GM12878 (cell line): ENCODE measurements at regions not wholly inside any gene's neighbourhood (a gene's known extent, or its start where the extent isn't known, plus 50 kb on each side); places are given as distances from the start of the nearest gene placed in this dataset.

Experiments
- ATAC-seq: fragments of 200-7000 bp; cut with Tn5 transposase; 3 replicates; pipeline ENCODE4 v1.9.1; 2020; ENCODE audit warnings: mild to moderate bottlenecking, moderate library complexity
- BruUV-seq: library from RNA; stranded (reverse); fragments of 400-500 nt; replicated peaks from 2 replicates; lab custom pipeline; 2021; lab: Mats Ljungman, UMichigan
- CTCF ChIA-PET: fragments of 300-600 bp; sonication (Branson Sonifier 250); formaldehyde crosslinking; extraction: SDS; loops from one replicate; lab custom pipeline; 2021; ENCODE audit warnings: inconsistent platforms; lab: Yijun Ruan, JAX
- POLR2A ChIA-PET: fragments of 350-600 bp; formaldehyde crosslinking; extraction: SDS; loops from one replicate; lab custom pipeline; 2021; ENCODE audit warnings: inconsistent platforms; lab: Charles Lee
- RAD21 ChIA-PET: fragments of 300-600 bp; sonication (Branson Sonifier 250); formaldehyde crosslinking; loops from one replicate; lab custom pipeline; 2023; ENCODE audit warnings: antibody characterized with exemption; ENCODE audit not compliant: unreplicated experiment; lab: Charles Lee
- SMC1A ChIA-PET: fragments of 300-600 bp; sonication (Branson Sonifier 250); formaldehyde crosslinking; loops from one replicate; lab custom pipeline; 2023; ENCODE audit not compliant: unreplicated experiment, uncharacterized antibody; lab: Charles Lee
- DNase-seq: peaks from one replicate; pipeline ENCODE4 v3.0.0-alpha.2; 2011; ENCODE audit warnings: low read depth, low spot score
- FAIRE-seq: peaks from 3 replicates; lab custom pipeline; 2011; peaks lifted over from hg19 to GRCh38; lab: Jason Lieb, UNC
- H2AFZ ChIP-seq: 2 replicates; pipeline ENCODE4 v1.6.0; 2011; ENCODE audit warnings: low read depth, low read length, control low read depth; ENCODE audit not compliant: control insufficient read depth
- H3K27ac ChIP-seq: 2 replicates; pipeline ENCODE4 v1.5.1; 2011; ENCODE audit warnings: control low read depth; ENCODE audit not compliant: control insufficient read depth, insufficient read depth
- H3K27me3 ChIP-seq, 2 experiments: replicated peaks in 1 of 2; 2 replicates each; pipeline versions ENCODE4 v1.6.0 to v1.6.1; 2011; ENCODE audit warnings: low read length in 1 of 2; ENCODE audit not compliant: control insufficient read depth in 2 of 2, insufficient read depth in 2 of 2
- H3K36me3 ChIP-seq, 2 experiments: 2 replicates each; pipeline ENCODE4 v1.5.1; 2011; ENCODE audit warnings: low read length in 1 of 2; ENCODE audit not compliant: control insufficient read depth in 2 of 2, insufficient read depth in 2 of 2
- H3K4me1 ChIP-seq: 2 replicates; pipeline ENCODE4 v1.6.1; 2011; ENCODE audit warnings: mild to moderate bottlenecking, low read length, moderate library complexity, mixed read lengths; ENCODE audit not compliant: control insufficient read depth, insufficient read depth
- H3K4me2 ChIP-seq: 2 replicates; pipeline ENCODE4 v1.6.0; 2011; ENCODE audit warnings: control low read depth; ENCODE audit not compliant: control insufficient read depth, insufficient read depth
- H3K4me3 ChIP-seq: fragments of 200-600 bp; sonication (generic); 2 replicates; pipeline ENCODE4 v1.5.1; 2016
- H3K79me2 ChIP-seq: 2 replicates; pipeline ENCODE4 v1.6.0; 2011; ENCODE audit warnings: low read length; ENCODE audit not compliant: control insufficient read depth, insufficient read depth
- H3K9ac ChIP-seq: 2 replicates; pipeline ENCODE4 v1.8.0; 2011; ENCODE audit warnings: low read length, control low read depth, mixed read lengths; ENCODE audit not compliant: control insufficient read depth, insufficient read depth
- H3K9me3 ChIP-seq: replicated peaks from 3 replicates; pipeline ENCODE4 v1.5.1; 2011; ENCODE audit warnings: mild to moderate bottlenecking, low read length; ENCODE audit not compliant: control insufficient read depth, insufficient read depth
- H4K20me1 ChIP-seq: 2 replicates; pipeline ENCODE4 v1.6.0; 2011; ENCODE audit not compliant: control insufficient read depth, insufficient read depth
- BMI1 ChIP-seq: fragments of 450-650 bp; IDR thresholded peaks from 2 replicates; pipeline ENCODE4 v1.6.1; 2016; ENCODE audit warnings: mild to moderate bottlenecking, moderate library complexity, borderline replicate concordance
- BRCA1 ChIP-seq: IDR thresholded peaks from 2 replicates; pipeline ENCODE4 v1.6.1; 2011; ENCODE audit warnings: low read depth, low read length, improper control_type of control experiment
- CHD1 ChIP-seq: IDR thresholded peaks from 2 replicates; pipeline ENCODE4 v1.6.1; 2012; ENCODE audit warnings: low read depth, low read length, improper control_type of control experiment
- EP300 ChIP-seq, 2 experiments: fragments of 150-350 bp in 1 of 2; IDR thresholded peaks; 2 replicates each; pipeline ENCODE4 v1.6.1; 2011 to 2012; ENCODE audit warnings: low read depth in 2 of 2, low read length in 2 of 2, borderline replicate concordance in 1 of 2, improper control_type of control experiment in 1 of 2, inconsistent platforms in 1 of 2; ENCODE audit not compliant: control insufficient read depth in 1 of 2
- FOXK2 ChIP-seq: fragments of 450-650 bp; IDR thresholded peaks from 2 replicates; pipeline ENCODE4 v1.6.1; 2017; ENCODE audit warnings: mild to moderate bottlenecking, moderate library complexity
- HCFC1 ChIP-seq: fragments of 150-350 bp; IDR thresholded peaks from 2 replicates; pipeline ENCODE4 v1.6.1; 2014; ENCODE audit warnings: low read length
- HSF1 ChIP-seq: fragments of 150-350 bp; IDR thresholded peaks from 2 replicates; pipeline ENCODE4 v1.6.1; 2014; ENCODE audit warnings: mild to moderate bottlenecking, low read depth, low read length
- KLF5 ChIP-seq: fragments of 450-650 bp; IDR thresholded peaks from 2 replicates; pipeline ENCODE4 v1.6.1; 2014; ENCODE audit warnings: mild to moderate bottlenecking; ENCODE audit not compliant: partially characterized antibody
- NR2C1 ChIP-seq: fragments of 450-650 bp; IDR thresholded peaks from 2 replicates; pipeline ENCODE4 v1.6.1; 2017; ENCODE audit warnings: antibody characterized with exemption, mild to moderate bottlenecking, moderate library complexity
- POLR2AphosphoS5 ChIP-seq: IDR thresholded peaks from 2 replicates; pipeline ENCODE4 v1.6.1; 2011; ENCODE audit warnings: mild to moderate bottlenecking, low read length, inconsistent platforms
- RB1 ChIP-seq: fragments of 450-650 bp; formaldehyde crosslinking; IDR thresholded peaks from 2 replicates; pipeline ENCODE4 v1.6.1; 2017; ENCODE audit warnings: mild to moderate bottlenecking, borderline replicate concordance
- RBBP5 ChIP-seq: fragments of 200-600 bp; sonication (generic); conservative IDR thresholded peaks from 2 replicates; pipeline ENCODE4 v1.6.1; 2016
- RCOR1 ChIP-seq: conservative IDR thresholded peaks from 2 replicates; pipeline ENCODE4 v1.6.1; 2012; ENCODE audit warnings: low read depth, low read length, improper control_type of control experiment
- REST ChIP-seq: IDR thresholded peaks from 2 replicates; pipeline ENCODE4 v1.6.1; 2012; ENCODE audit warnings: mild to moderate bottlenecking, low read depth, low read length
- SRF ChIP-seq, 2 experiments: IDR thresholded peaks; 2 replicates each; pipeline ENCODE4 v1.6.1; 2011; ENCODE audit warnings: low read depth in 2 of 2, low read length in 2 of 2, mild to moderate bottlenecking in 1 of 2, moderate library complexity in 1 of 2
- STAT3 ChIP-seq: IDR thresholded peaks from 2 replicates; pipeline ENCODE4 v1.6.1; 2011; ENCODE audit warnings: low read depth, low read length, improper control_type of control experiment
- SUZ12 ChIP-seq: fragments of 200-600 bp; sonication (generic); IDR thresholded peaks from one replicate; pipeline ENCODE4 v1.6.1; 2018; ENCODE audit warnings: antibody characterized with exemption, mild to moderate bottlenecking; ENCODE audit not compliant: unreplicated experiment
- USF1 ChIP-seq: IDR thresholded peaks from 2 replicates; pipeline ENCODE4 v1.6.1; 2011; ENCODE audit warnings: borderline replicate concordance, low read depth, mild to moderate bottlenecking, moderate library complexity, mixed read lengths, low read length; ENCODE audit not compliant: insufficient read depth; ENCODE audit errors: extremely low read length
- ZBTB33 ChIP-seq: fragments of 450-650 bp; IDR thresholded peaks from 2 replicates; pipeline ENCODE4 v1.6.1; 2017; ENCODE audit warnings: mild to moderate bottlenecking
- WGBS: methylation state at CpG from one replicate; pipeline ENCODE4 v1.1.6; 2016; ENCODE audit warnings: low lambda C conversion rate; ENCODE audit not compliant: insufficient replicate concordance, insufficient coverage; ENCODE audit errors: missing lambda C conversion rate; 5-methylcytosine and 5-hydroxymethylcytosine counted together
- in situ Hi-C: fragments of 300-500 bp; cut with MboI; formaldehyde crosslinking; loops from 9 replicates; pipeline ENCODE4 v1.14.3; 2018; ENCODE audit warnings: mixed read lengths
- intact Hi-C: fragments of 100-400 bp; cut with micrococcal nuclease; formaldehyde crosslinking; loops from one replicate; pipeline ENCODE4 v1.14.2; 2022; ENCODE audit not compliant: unreplicated experiment

GRCh38 chr6:156620331-156620730 is 156.8 kb upstream of the ARID1B start:
- no peak overlapping the region for H3K27ac ChIP-seq
- no peaks in the 10 kb centered on the region for H3K79me2 ChIP-seq
- no peaks in the 10 kb centered on the region for H4K20me1 ChIP-seq
- no peak overlapping the region for H3K4me3 ChIP-seq
- POLR2A ChIA-PET: no interaction called here
- H3K4me1 ChIP-seq: no peaks in the 10 kb centered on the region
- no peak for FAIRE-seq
- H3K36me3 ChIP-seq: no peaks in the 10 kb centered on the region
- peak; percentile 44; the same call in 2 of the 3 replicates for ATAC-seq
- no TSS peak for BruUV-seq
- DNase-seq: no peak
- H3K27me3 ChIP-seq: no peaks in the 10 kb centered on the region
- no peak overlapping the region for H3K4me2 ChIP-seq
- SMC1A ChIA-PET: interaction anchor here (0.6 to 1.0 kb wide), 2 partner anchors 19 to 38 kb away, joined by 3 read pairs; no protein-coding TSS in a partner anchor
- RAD21 ChIA-PET: no interaction called here
- no peaks in the 10 kb centered on the region for H3K9me3 ChIP-seq
- no peak overlapping the region for H3K9ac ChIP-seq
- in situ Hi-C loops: no loop called here
- 65% methylated on average over 4 of the region's 4 CpGs for WGBS
- intact Hi-C loops: no loop called here
- no peak overlapping the region for H2AFZ ChIP-seq
- CTCF ChIA-PET: no interaction called here
- TF ChIP-seq CHD1 (no peak), EP300 (IDR thresholded peaks at IDR 0.05; ENCODE audit: borderline replicate concordance in 1 of 2, control insufficient read depth in 1 of 2, low read depth in 2 of 2, low read length in 2 of 2) (no peak), REST (no peak), SRF (IDR thresholded peaks at IDR 0.05; ENCODE audit: low read depth in 2 of 2, low read length in 2 of 2) (no peak), POLR2AphosphoS5 (no peak), RB1 (no peak), HSF1 (no peak), STAT3 (no peak), BRCA1 (no peak), USF1 (no peak), RBBP5 (no peak), NR2C1 (no peak), SUZ12 (no peak), KLF5 (no peak), RCOR1 (no peak), BMI1 (no peak), FOXK2 (no peak), HCFC1 (no peak), ZBTB33 (no peak)
